Fibroblast of mammary gland (primary cell): ENCODE measurements at regions not wholly inside any gene's neighbourhood (a gene's known extent, or its start where the extent isn't known, plus 50 kb on each side); places are given as distances from the start of the nearest gene placed in this dataset.

Experiments
- DNase-seq: peaks from one replicate; pipeline ENCODE4 v3.0.0-alpha.2; 2010; ENCODE audit warnings: low read depth
- H3K4me3 ChIP-seq: 2 replicates; pipeline ENCODE4 v1.5.1; 2011; ENCODE audit warnings: low read depth, mild to moderate bottlenecking, low read length, moderate library complexity; ENCODE audit not compliant: control insufficient read depth
- CTCF ChIP-seq: conservative IDR thresholded peaks from 2 replicates; pipeline ENCODE4 v1.5.1; 2011; ENCODE audit warnings: low read depth, low read length, inconsistent platforms; ENCODE audit not compliant: control insufficient read depth, insufficient read depth

DNA sequence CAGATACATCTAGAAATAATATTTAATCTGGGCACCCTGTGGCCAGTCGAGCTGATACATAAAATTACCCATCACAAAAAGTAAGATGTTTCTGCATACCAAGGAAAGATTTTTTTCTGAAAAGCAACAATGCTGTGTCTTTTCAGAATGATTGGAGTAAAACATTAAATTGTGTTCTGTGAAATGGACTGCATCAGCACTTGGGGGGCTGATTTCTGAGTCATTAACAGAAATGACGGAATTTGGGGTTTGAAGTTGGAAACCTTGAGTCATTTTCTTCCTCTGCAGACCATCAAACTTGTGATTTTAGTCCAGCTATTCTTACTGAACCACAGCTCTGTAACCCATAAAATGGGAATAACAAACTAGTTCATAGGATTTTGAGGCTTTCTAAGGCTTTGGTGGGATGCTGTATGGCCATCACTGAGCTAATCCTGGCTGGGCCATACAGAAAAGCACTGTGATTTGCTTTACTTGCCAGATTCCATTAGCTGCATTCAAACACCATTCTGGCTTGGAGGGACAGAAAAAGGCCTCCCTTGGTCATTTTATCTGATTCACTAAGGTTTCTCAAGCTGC, 739.4 kb upstream of the IGFBP3 start:
- DNase-seq: no peak
- H3K4me3 ChIP-seq: no peak overlapping the region
- no peak for TF ChIP-seq CTCF

GRCh38 chr7:46658281-46658680, 737.2 kb upstream of the IGFBP3 start:
- H3K4me3 ChIP-seq: no peak overlapping the region
- TF ChIP-seq CTCF: no peak
- no peak for DNase-seq

DNA sequence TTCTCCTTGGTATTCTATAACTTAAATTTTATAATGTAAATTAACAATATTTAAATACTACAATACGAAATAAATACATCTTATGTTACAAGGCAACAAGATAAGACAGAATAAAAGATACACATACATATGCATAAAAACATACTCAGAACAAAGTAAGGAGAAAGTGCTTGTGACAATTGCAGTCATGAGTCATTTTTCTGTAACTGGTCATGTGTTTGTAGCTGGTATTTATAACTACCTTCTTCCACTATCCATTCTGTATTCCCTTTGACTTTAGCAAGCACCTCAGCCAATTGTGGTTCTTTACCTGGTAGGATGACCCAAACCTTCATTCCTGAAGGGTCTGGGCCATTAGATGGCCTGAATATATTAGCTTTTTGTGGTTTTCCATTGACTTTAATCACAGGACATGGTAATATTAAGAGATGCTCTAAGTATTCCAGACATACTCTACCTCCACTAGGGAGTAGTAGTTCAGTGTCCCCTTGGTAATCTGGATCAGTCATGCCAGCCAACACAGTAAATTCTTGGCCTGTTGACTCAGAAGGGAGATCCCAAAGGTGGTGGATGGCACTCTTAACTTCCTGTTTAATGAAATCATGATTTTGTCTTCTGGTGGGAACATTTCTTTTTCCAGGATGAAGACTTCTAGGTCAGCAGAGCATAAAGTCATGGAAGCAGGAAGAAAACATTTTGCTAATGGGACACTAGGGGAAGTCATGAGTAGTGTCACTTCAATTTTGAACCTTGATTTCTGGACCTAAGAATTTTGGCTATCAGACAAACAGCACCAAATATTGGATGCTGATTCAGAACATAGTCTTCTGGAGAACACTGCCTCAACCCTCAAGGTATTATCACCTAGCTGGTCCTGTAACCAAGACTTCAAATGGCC, 733.7 kb upstream of the IGFBP3 start:
- H3K4me3 ChIP-seq: no peak overlapping the region
- peak; percentile 24 for DNase-seq
- TF ChIP-seq CTCF: peak; percentile 10

- no peak overlapping the region for H3K4me3 ChIP-seq
- no peak for TF ChIP-seq CTCF
- DNase-seq: no peak
Observed at GRCh38 chr7:46653848-46654247, 732.8 kb upstream of the IGFBP3 start.

DNA sequence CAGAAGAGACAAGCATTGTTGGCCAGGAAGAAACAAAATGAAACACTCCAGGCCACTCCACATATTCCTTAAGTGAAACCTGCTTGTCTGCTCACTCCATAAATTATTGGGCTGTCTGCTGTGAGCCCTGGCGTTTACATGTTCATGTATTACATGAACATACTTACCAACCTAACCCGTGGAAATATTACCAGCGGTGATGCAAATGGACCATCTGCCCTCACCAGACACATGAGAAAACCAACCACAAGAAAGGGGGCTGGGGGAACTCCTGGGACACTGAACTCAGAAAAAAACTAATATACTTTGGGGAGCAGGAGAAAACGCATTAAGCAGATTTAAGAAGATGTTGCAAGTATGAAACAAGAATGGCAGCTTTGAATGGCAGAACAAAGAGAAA, 731.2 kb upstream of the IGFBP3 start:
- no peak overlapping the region for H3K4me3 ChIP-seq
- DNase-seq: no peak
- no peak for TF ChIP-seq CTCF

GRCh38 chr7:46651561-46652088, 730.6 kb upstream of the IGFBP3 start:
- H3K4me3 ChIP-seq: no peak overlapping the region
- DNase-seq: no peak
- TF ChIP-seq CTCF: no peak

DNA sequence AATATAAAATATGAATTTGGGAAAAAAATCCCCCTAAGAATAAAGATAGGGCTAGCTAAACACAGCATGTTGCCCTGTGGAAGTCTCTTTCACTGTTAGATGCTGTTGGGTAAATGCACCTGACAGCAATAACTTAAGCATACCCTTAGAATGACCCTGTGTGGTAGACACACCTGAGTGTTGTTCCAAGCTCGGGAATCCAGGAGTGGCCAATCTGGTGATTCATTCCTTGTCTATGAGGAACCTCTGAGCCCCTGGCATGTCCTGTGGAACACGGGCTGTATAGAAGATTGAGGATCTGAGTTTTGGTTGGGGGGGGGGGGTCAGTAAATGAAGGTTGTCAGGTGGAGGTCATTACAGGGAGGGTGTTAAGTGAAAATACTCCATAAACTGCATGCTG, 730.0 kb upstream of the IGFBP3 start:
- no peak for DNase-seq
- no peak overlapping the region for H3K4me3 ChIP-seq
- no peak for TF ChIP-seq CTCF
